Neural cell (in vitro differentiated cells): ENCODE measurements at regions not wholly inside any gene's neighbourhood (a gene's known extent, or its start where the extent isn't known, plus 50 kb on each side); places are given as distances from the start of the nearest gene placed in this dataset.

Experiments
- EP300 ChIP-seq: fragments of 450-650 bp; conservative IDR thresholded peaks from 2 replicates; pipeline ENCODE4 v1.6.1; 2014; ENCODE audit warnings: antibody characterized with exemption, mild to moderate bottlenecking, moderate library complexity; ENCODE audit not compliant: poor library complexity, severe bottlenecking
- EZH2 ChIP-seq: fragments of 200-600, 300-800 bp; shearing (Covaris generic), sonication (generic); IDR thresholded peaks from 2 replicates; pipeline ENCODE4 v1.6.1; 2014; ENCODE audit warnings: antibody characterized with exemption, low read length, borderline replicate concordance, mild to moderate bottlenecking; ENCODE audit not compliant: insufficient read depth, poor library complexity, severe bottlenecking
- MXI1 ChIP-seq: fragments of 450-650 bp; conservative IDR thresholded peaks from 2 replicates; pipeline ENCODE4 v1.6.1; 2014; ENCODE audit warnings: antibody characterized with exemption, mild to moderate bottlenecking; ENCODE audit not compliant: poor library complexity, severe bottlenecking
- POLR2AphosphoS5 ChIP-seq: IDR thresholded peaks from 2 replicates; pipeline ENCODE4 v1.6.1; 2012
- SMC3 ChIP-seq: fragments of 450-650 bp; conservative IDR thresholded peaks from 2 replicates; pipeline ENCODE4 v1.6.1; 2014; ENCODE audit warnings: antibody characterized with exemption, mild to moderate bottlenecking, moderate library complexity; ENCODE audit not compliant: poor library complexity
- TAF1 ChIP-seq: IDR thresholded peaks from 2 replicates; pipeline ENCODE4 v1.6.1; 2012; ENCODE audit warnings: low read depth
- TF ChIP-seq, protein P1 (sequence below): fragments of 450-650 bp; IDR thresholded peaks from 2 replicates; pipeline ENCODE4 v1.5.1; 2014; ENCODE audit warnings: antibody characterized with exemption, mild to moderate bottlenecking, moderate library complexity; ENCODE audit not compliant: poor library complexity, severe bottlenecking
- TF ChIP-seq, protein P2 (sequence below): IDR thresholded peaks from 2 replicates; pipeline ENCODE4 v1.6.1; 2012; ENCODE audit warnings: borderline replicate concordance

DNA sequence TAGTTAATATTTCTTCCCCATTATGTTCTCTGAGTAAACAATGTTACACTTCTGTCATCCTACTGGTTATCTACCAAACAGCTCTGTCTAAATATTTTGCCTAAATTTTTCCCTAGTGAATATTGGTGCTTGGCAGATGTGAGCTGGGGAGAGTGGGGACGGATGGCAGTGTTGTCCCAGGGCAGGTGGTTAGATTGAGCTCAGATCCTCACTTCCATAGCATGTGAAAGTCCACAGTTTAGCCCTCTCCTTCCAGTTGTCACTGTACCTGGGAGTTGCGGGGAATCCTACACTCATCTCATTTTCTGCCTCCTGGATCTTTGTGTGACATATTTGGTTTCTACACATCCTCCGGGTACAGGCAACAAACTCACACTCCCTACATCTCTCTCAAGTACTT is 484.9 kb downstream of the EPM2A start:
- TF ChIP-seq, protein P1, sequence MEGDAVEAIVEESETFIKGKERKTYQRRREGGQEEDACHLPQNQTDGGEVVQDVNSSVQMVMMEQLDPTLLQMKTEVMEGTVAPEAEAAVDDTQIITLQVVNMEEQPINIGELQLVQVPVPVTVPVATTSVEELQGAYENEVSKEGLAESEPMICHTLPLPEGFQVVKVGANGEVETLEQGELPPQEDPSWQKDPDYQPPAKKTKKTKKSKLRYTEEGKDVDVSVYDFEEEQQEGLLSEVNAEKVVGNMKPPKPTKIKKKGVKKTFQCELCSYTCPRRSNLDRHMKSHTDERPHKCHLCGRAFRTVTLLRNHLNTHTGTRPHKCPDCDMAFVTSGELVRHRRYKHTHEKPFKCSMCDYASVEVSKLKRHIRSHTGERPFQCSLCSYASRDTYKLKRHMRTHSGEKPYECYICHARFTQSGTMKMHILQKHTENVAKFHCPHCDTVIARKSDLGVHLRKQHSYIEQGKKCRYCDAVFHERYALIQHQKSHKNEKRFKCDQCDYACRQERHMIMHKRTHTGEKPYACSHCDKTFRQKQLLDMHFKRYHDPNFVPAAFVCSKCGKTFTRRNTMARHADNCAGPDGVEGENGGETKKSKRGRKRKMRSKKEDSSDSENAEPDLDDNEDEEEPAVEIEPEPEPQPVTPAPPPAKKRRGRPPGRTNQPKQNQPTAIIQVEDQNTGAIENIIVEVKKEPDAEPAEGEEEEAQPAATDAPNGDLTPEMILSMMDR = no peak
- TF ChIP-seq EP300 (no peak), EZH2 (no peak), POLR2AphosphoS5 (no peak), SMC3 (no peak), MXI1 (no peak), TAF1 (no peak)
- TF ChIP-seq, protein P2, sequence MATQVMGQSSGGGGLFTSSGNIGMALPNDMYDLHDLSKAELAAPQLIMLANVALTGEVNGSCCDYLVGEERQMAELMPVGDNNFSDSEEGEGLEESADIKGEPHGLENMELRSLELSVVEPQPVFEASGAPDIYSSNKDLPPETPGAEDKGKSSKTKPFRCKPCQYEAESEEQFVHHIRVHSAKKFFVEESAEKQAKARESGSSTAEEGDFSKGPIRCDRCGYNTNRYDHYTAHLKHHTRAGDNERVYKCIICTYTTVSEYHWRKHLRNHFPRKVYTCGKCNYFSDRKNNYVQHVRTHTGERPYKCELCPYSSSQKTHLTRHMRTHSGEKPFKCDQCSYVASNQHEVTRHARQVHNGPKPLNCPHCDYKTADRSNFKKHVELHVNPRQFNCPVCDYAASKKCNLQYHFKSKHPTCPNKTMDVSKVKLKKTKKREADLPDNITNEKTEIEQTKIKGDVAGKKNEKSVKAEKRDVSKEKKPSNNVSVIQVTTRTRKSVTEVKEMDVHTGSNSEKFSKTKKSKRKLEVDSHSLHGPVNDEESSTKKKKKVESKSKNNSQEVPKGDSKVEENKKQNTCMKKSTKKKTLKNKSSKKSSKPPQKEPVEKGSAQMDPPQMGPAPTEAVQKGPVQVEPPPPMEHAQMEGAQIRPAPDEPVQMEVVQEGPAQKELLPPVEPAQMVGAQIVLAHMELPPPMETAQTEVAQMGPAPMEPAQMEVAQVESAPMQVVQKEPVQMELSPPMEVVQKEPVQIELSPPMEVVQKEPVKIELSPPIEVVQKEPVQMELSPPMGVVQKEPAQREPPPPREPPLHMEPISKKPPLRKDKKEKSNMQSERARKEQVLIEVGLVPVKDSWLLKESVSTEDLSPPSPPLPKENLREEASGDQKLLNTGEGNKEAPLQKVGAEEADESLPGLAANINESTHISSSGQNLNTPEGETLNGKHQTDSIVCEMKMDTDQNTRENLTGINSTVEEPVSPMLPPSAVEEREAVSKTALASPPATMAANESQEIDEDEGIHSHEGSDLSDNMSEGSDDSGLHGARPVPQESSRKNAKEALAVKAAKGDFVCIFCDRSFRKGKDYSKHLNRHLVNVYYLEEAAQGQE = no peak
